ENCODE measurements at regions not wholly inside any gene's neighbourhood (a gene's known extent, or its start where the extent isn't known, plus 50 kb on each side); places are given as distances from the start of the nearest gene placed in this dataset.

DNA sequence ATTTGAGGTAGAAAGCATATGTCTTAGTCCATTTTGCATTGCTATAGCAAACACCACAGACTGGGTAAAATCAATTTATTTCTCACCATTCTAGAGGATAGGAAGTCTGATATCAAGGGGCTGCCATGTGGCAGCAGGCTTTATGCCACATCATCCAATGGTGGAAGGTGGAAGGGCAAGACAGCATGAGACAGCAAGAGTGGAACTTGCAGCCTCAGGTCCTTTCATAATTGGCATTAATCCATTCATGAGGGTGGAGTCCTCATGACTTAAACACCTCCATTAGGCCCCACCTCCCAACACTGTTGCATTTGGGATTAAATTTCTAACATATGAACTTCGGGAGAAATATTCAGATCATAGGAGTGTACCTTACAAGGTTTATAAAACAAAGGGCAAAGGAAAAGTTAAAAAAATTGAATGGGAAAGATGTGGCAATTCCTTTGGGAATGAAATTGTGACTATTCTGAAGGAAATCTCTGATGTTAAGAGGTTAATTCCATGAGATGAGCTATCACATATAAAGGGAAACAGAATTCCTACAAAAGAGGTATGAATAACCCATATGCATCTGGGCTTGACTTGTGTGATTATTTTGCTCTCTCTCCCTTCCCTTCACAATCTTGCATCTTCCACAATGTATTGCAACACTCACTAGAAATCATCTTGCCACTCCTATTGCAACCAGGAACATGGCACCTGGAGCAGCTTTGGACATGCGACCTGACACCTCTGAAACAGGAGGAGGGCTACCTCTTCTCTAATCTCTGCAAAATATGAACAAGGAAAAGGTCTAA lies 507.8 kb downstream of the EPHA4 start:
- no peak for DNase-seq (ENCODE audit: low spot score)

GRCh38 chr2:221064880-221065279 lies 507.2 kb downstream of the EPHA4 start:
- no peak for DNase-seq (ENCODE audit: low spot score)

GRCh38 chr2:221068123-221068522 lies 504.0 kb downstream of the EPHA4 start:
- DNase-seq (ENCODE audit: low spot score): no peak

DNA sequence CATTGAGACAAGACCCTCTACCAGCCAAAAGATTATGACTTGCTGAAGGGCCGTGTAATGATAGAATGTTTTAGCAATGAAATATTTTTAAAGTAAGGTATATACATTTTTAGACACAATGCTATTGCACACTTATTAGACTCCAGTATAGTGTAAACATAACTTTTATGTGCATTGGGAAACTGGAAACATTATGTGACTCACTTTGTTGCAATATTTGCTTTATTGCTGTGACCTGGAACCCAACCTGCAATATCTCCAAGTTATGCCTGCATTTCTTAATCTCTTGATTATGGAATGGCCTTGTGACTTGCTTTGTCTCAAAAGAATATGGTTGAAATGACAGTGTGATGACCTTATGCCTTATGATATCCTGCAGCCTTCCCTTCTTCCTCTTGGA lies 502.0 kb downstream of the EPHA4 start:
- DNase-seq (ENCODE audit: low spot score): no peak

DNA sequence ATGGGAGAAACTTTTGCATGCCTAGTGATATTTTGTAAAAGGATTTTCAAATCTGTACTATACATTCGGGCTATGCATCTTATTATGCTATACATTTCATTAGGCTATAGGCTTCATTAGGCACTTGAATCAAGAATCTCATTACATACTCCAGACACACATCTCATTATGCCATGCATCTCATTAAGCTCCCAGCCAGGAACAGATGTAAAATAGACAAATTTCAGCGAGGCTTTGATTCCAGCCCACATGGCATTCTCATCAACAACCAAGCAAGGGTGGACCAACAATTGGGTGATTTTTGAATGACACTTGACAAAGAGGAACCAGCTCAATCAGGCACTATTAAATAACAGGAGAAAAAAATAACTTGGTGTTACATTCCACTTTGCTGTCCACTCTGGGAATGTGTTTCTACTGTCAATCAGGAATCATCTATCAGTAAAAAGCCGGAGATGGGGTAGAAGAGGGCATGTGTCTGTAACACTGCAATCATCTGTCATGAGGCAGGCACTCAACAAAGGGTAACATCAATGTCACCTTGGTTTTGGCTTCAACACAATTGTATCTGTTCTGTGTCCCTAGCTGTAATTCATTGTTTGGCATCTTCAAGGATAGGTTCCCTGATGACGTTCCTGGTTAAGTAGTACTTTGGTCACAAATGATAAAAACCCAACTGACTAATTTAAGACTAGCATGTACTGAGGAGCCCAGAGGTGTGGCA lies 498.6 kb downstream of the EPHA4 start:
- no peak for DNase-seq (ENCODE audit: low spot score)

GRCh38 chr2:221074238-221074637 lies 497.9 kb downstream of the EPHA4 start:
- no peak for DNase-seq (ENCODE audit: low spot score)

GRCh38 chr2:221075203-221075602 lies 496.9 kb downstream of the EPHA4 start:
- no peak for DNase-seq (ENCODE audit: low spot score)

GRCh38 chr2:221077251-221077650 lies 494.9 kb downstream of the EPHA4 start:
- DNase-seq (ENCODE audit: low spot score): no peak

- no peak for DNase-seq (ENCODE audit: low spot score)
These were observed 494.3 kb downstream of the EPHA4 start for GRCh38 chr2:221077799-221078198.

DNA sequence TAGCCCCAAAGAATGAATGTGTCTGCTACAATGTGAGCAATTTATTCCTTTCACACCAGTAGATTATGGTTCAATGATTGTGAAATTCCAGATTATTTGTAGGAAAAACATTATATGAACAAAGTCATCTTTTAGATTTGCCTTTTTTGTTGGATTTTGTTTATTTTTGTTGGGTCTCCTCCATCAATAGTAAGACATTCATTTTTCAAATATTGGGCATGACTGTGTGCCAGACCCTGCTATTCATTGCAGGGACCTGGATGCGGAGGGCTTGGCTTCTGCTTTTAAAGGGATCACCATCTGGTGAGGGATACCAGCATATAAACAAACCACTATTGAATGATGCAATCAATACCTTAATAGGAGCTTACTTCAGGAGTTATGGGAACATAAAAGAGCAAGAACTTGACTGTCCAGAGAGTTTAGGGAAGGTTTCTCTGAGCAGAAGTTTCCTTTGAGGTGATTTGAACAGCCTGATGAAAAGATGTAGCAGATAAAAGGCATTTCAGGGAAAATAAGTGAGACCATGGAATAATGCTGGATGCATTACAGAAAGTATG lies 486.7 kb downstream of the EPHA4 start:
- no peak for DNase-seq (ENCODE audit: low spot score)

DNA sequence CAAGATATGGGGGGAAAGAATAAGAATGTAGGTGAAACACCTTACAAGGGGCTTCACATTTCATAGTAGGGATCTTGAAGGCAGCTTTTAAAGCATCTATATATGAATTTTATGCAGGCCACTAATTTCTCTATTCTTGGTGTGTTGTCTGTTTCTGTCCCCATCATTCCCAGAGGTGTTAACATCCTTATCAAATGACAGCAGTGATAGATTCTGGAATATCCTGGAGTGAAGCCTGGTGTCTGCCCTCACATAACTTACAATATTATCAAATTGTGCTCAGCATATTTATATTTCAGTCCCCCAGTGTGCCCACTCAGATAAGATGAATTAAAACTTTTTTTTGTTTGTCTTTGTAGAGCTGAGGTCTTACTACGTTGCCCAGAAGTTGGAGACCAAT lies 486.2 kb downstream of the EPHA4 start:
- no peak for DNase-seq (ENCODE audit: low spot score)

DNA sequence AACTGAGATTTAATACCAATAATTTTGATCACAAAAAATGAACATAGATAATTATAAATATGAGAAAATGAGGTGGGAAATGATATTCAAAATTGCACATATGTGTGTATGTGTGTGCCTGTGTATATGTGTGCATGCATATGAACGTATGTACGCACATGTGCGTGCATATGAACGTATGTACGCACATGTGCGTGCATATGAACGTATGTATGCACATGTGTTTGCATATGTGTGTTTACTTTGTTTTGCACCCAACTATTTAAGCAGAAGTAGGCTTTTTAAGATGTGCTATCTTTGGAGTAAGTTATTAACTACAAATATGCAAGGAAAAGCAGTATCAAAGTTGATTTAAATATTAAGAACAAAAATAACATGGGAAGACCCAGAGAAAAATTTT lies 484.3 kb downstream of the EPHA4 start:
- no peak for DNase-seq (ENCODE audit: low spot score)

DNA sequence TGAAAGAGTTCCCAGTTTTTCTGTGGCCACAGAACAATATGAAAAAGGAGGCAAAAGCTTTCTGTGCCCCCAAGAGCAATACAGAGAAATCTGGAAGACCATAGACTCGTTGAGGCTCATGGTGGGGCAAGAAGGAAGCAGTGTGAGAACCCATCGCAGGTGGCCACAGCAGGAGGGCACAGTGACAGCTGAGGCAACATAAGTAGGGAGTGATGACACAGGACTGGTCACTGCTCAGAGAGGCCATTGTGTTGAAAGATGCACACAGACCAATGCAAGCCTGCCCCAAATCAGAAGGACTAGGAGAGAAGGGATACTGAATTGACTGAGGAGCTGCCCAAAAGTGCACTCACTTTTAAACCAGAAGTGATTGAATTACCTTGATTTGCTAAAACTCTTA lies 483.6 kb downstream of the EPHA4 start:
- DNase-seq (ENCODE audit: low spot score): no peak

- DNase-seq (ENCODE audit: low spot score): no peak
These were observed 476.7 kb downstream of the EPHA4 start for GRCh38 chr2:221095356-221095755.

- DNase-seq (ENCODE audit: low spot score): no peak
These were observed 475.2 kb downstream of the EPHA4 start for GRCh38 chr2:221096706-221097567.

GRCh38 chr2:221097568-221097915 lies 474.6 kb downstream of the EPHA4 start:
- no peak for DNase-seq (ENCODE audit: low spot score)

- DNase-seq (ENCODE audit: low spot score): no peak
These were observed 474.2 kb downstream of the EPHA4 start for GRCh38 chr2:221097949-221098348.

- DNase-seq (ENCODE audit: low spot score): no peak
These were observed 471.5 kb downstream of the EPHA4 start for GRCh38 chr2:221100467-221101089.

DNA sequence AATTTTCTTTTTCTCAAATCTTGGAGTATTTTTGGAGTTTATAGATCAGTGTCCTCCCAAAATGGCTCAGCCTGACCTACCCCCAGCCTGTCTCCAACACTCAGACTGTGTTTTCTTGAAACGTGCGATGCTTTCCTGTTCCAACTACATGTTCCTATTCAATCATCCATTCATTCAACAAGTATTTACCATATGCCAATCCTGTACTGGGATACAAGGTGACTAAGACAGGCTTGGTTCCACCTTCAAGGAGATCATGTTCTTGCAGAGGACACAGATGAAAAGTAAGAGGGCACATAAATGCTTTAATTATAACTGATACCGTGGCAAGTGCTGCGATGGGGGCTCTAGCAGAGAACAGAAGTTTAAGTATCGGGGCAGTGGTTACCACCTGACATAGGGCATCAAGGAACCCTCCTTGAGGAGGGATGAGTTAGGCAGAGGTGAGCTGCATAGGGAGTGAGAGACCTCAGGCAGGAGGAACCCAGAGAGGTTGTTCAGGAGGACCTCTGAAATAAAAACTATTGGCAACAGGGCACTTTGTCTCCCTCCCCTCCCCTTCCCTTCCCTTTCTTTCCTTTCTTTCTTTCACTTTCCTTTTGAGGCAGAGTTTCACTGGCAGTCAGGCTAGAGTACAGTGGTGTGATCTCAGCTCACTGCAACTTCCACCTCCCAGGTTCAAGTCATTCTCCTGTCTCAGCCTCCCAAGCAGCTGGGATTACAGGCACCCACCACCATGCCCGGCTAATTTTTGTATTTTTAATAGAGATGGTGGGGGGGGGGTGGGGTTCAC lies 469.0 kb downstream of the EPHA4 start:
- DNase-seq (ENCODE audit: low spot score): no peak

DNA sequence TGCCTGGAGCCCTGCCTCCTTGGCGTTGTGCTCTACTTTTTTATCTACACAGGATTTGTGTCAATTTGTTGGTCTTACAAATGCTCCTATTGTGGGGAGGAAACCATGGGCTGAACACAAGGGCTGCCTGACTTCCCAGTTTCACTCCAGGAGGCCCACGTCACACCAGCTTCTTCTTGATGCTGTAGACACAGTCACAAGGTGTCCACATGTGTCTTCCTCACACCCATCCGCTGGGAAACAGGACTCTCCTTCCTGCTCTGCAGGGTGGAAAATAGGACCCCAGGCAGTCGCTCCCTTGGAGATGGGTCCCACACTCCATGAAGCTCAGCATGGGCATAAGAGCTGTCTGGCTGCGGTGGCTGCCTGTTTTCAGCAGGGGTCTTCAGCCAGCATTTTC lies 468.2 kb downstream of the EPHA4 start:
- DNase-seq (ENCODE audit: low spot score): no peak

DNA sequence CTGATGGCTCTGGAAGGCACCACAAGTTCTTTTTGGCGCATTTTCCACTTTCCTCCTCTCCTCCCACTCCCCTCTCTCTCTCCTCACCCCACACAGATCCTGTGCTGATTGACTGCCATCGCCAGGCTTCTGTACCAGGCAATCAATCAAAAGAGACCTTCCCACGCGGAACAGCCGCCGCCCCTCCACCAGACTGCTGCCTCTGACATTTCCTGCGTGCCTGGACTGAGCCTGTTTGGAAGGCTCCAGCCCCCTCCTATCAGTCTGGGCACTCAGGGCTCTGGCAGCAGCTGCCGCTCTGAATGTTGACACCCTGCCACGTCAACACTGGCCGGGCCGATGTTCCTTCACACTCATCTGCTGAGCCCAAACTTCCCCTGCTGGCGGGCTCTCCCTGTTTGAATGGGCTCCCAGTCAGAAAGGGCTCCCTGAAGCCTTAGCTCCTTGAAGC lies 467.7 kb downstream of the EPHA4 start:
- DNase-seq (ENCODE audit: low spot score): no peak
